Pancreas (tissue), 10 donors: ENCODE measurements at regions not wholly inside any gene's neighbourhood (a gene's known extent, or its start where the extent isn't known, plus 50 kb on each side); places are given as distances from the start of the nearest gene placed in this dataset.
"Not testable (repeated sequence)": the region's sequence is repeated elsewhere in the genome, so short reads cannot be mapped to it uniquely, and the experiment has no call there.

Experiments
- ATAC-seq, 4 donors: fragments of 200-7000 bp; cut with Tn5 transposase; one replicate each; pipeline versions ENCODE4 v1.8.0 to v1.9.1; 2020; ENCODE audit warnings: mild to moderate bottlenecking in 4 of 4, moderate library complexity in 4 of 4
- DNase-seq, 6 donors: peaks; one replicate each; pipeline ENCODE4 v3.0.0-alpha.2; 2020
- FAIRE-seq: peaks from 2 replicates; lab custom pipeline; 2012; peaks lifted over from hg19 to GRCh38; lab: Jason Lieb, UNC
- H3K27ac ChIP-seq, 4 donors: fragments of 200-600 bp; sonication (generic); 1 replicate in 3 of 4; 2 replicates in 1 of 4; pipeline versions ENCODE4 v1.5.0 to v1.8.0; 2020
- H3K27me3 ChIP-seq, 4 donors: fragments of 200-600 bp; one replicate each; pipeline ENCODE4 v1.8.0; 2021
- H3K36me3 ChIP-seq, 3 donors: fragments of 200-600 bp; sonication (generic) in 1 of 3; one replicate each; pipeline versions ENCODE4 v1.5.0 to v1.8.0; 2020 to 2021
- H3K4me1 ChIP-seq, 3 donors: fragments of 200-600 bp; one replicate each; pipeline ENCODE4 v1.8.0; 2021
- H3K4me3 ChIP-seq, 4 donors: fragments of 200-600 bp; sonication (generic) in 2 of 4; one replicate each; pipeline versions ENCODE4 v1.5.0 to v1.8.0; 2020 to 2021
- H3K9me3 ChIP-seq, 4 donors: fragments of 200-600 bp; one replicate each; pipeline ENCODE4 v1.8.0; 2021
- WGBS, 2 donors: extraction: QIAGEN DNeasy Blood & Tissue Kit; methylation state at CpG; one replicate each; pipeline ENCODE4 v1.1.7; 2013; 5-methylcytosine and 5-hydroxymethylcytosine counted together
- intact Hi-C, 3 donors: fragments of 100-400 bp; cut with DNase I; formaldehyde crosslinking; loops; one replicate each; pipeline versions ENCODE4 v1.11.1 to v1.14.2; 2022
- TF ChIP-seq, protein P1 (sequence below), 4 donors: fragments of 200-600 bp; sonication (generic) in 3 of 4; IDR thresholded peaks; one replicate each; pipeline versions ENCODE4 v1.5.0 to v1.8.0; 2021; ENCODE audit warnings: antibody characterized with exemption in 4 of 4
- donor health status: healthy with polysubstance abuse.
- donor health status: DM: no; HTN: no; CAD: no; lungs with moderate emphysema.
- donor health status: DM: no; HTN: no; CAD: no.
- donor health status: control.
- donor health status: control.
- donor health status: Bipolar disorder and iron deficiency.
- donor health status: DM: yes; HTN: yes; CAD: no.
- donor health status: DM: no; HTN: no; CAD: no.
- donor health status: DM: no; HTN: no; CAD: no.
- donor health status: DM: yes; HTN: yes; CAD: no.

DNA sequence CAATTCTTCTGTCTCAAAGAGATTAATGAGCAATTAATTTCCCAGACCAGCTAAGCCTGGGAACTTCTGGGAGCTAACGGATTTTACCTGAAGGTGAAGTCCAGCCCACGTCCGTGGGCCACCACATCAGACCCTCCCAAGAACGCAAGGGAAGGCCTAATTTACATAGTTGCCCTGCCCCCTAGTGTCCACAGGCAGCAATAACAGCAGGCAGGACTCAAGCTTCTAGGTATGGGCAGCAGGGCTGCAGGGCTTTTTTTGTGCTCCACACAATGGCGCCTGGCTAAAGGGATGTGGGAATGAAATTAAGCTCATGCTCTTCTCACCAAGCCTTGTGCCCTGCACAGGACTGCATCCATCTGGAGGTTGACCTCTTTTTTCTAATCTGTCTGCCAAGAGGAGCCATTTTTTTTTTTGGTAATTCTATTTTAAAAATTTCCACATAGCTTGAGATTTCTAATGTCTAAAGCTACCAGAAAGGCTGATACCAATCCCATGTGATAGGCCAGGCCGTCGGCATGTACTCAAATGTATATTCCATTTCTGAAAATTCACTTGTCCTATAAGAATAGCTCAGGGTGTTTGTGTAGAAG is 111.9 kb upstream of the TMEM164 start:
- TF ChIP-seq, protein P1, sequence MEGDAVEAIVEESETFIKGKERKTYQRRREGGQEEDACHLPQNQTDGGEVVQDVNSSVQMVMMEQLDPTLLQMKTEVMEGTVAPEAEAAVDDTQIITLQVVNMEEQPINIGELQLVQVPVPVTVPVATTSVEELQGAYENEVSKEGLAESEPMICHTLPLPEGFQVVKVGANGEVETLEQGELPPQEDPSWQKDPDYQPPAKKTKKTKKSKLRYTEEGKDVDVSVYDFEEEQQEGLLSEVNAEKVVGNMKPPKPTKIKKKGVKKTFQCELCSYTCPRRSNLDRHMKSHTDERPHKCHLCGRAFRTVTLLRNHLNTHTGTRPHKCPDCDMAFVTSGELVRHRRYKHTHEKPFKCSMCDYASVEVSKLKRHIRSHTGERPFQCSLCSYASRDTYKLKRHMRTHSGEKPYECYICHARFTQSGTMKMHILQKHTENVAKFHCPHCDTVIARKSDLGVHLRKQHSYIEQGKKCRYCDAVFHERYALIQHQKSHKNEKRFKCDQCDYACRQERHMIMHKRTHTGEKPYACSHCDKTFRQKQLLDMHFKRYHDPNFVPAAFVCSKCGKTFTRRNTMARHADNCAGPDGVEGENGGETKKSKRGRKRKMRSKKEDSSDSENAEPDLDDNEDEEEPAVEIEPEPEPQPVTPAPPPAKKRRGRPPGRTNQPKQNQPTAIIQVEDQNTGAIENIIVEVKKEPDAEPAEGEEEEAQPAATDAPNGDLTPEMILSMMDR (IDR thresholded peaks at IDR 0.05) = peak; percentile 74 to 89 (median 82)
- Histone ChIP-seq H3K9me3 (peaks cover 0 to 4% (median 0%) of the 10 kb centered on the region in 4 donors), H3K4me3 (no peak overlapping the region), H3K4me1 (no peaks in the 10 kb centered on the region), H3K27me3 (no peaks in the 10 kb centered on the region), H3K36me3 (no peaks in the 10 kb centered on the region), H3K27ac (no peak overlapping the region)
- no peak for FAIRE-seq
- peak; percentile 77 to 93 (median 87) for ATAC-seq
- intact Hi-C loops = no loop called here
- WGBS, 2 donors = 15 to 21% methylated on average over 7 of the region's 7 CpGs
- peak; percentile 17 to 73 (median 56) for DNase-seq

DNA sequence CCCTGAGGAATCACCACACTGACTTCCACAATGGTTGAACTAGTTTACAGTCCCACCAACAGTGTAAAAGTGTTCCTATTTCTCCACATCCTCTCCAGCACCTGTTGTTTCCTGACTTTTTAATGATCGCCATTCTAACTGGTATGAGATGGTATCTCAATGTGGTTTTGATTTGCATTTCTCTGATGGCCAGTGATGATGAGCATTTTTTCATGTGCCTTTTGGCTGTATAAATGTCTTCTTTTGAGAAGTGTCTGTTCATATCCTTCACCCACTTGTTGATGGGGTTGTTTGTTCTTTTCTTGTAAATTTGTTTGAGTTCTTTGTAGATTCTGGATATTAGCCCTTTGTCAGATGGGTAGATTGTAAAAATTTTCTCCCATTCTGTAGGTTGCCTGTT is 106.9 kb upstream of the TMEM164 start:
- H3K9me3 ChIP-seq, H3K4me1 ChIP-seq, intact Hi-C loops, H3K4me3 ChIP-seq, H3K36me3 ChIP-seq, FAIRE-seq, H3K27ac ChIP-seq, ATAC-seq, H3K27me3 ChIP-seq, DNase-seq: not testable (repeated sequence)
- WGBS, 2 donors = no CpG with 5 or more reads among the region's 1 CpG

GRCh38 chrX:109902665-109903064 is 100.2 kb upstream of the TMEM164 start:
- FAIRE-seq (no peak), ATAC-seq (no peak), DNase-seq (no peak)
- H3K9me3 ChIP-seq = no peaks in the 10 kb centered on the region
- intact Hi-C loops = no loop called here
- no peaks in the 10 kb centered on the region for H3K4me1 ChIP-seq
- H3K36me3 ChIP-seq = no peaks in the 10 kb centered on the region
- no peak overlapping the region for H3K4me3 ChIP-seq
- no peak overlapping the region for H3K27ac ChIP-seq
- no peaks in the 10 kb centered on the region for H3K27me3 ChIP-seq
- 57 to 62% methylated on average over 4 of the region's 4 CpGs for WGBS, 2 donors
- TF ChIP-seq, protein P1 (IDR thresholded peaks at IDR 0.05) = no peak

- Histone ChIP-seq H3K27me3 (peaks cover 0 to 7% (median 0%) of the 10 kb centered on the region in 4 donors), H3K27ac (no peak overlapping the region), H3K36me3 (no peaks in the 10 kb centered on the region), H3K4me1 (no peaks in the 10 kb centered on the region), H3K4me3 (no peak overlapping the region), H3K9me3 (no peaks in the 10 kb centered on the region)
- ATAC-seq (no peak), DNase-seq (no peak), FAIRE-seq (no peak)
- TF ChIP-seq, protein P1 (IDR thresholded peaks at IDR 0.05) = peak in 3 of 4 donors; percentile 15 to 38 (median 31)
- intact Hi-C loops = loop anchor here in 1 of 3 donors (5.0 kb wide), 1 partner anchor 259 kb away; no protein-coding TSS in a partner anchor
- WGBS, 2 donors = 8 to 9% methylated on average over 1 of the region's 1 CpG
These were observed 91.9 kb upstream of the TMEM164 start for GRCh38 chrX:109911046-109911445.

DNA sequence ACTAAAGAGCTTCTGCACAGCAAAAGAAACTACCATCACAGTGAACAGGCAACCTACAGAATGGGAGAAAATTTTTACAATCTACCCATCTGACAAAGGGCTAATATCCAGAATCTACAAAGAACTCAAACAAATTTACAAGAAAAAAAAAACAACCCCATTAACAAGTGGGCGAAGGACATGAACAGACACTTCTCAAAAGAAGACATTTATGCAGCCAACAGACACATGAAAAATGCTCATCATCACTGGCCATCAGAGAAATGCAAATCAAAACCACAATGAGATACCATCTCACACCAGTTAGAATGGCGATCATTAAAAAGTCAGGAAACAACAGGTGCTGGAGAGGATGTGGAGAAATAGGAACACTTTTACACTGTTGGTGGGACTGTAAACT is 89.9 kb upstream of the TMEM164 start:
- intact Hi-C loops = loop anchor here in 1 of 3 donors (5.0 kb wide), 1 partner anchor 261 kb away; no protein-coding TSS in a partner anchor
- H3K27me3 ChIP-seq = peaks cover 0 to 12% (median 0%) of the 10 kb centered on the region in 4 donors
- H3K4me3 ChIP-seq, H3K4me1 ChIP-seq, ATAC-seq, H3K9me3 ChIP-seq, H3K36me3 ChIP-seq, H3K27ac ChIP-seq, DNase-seq, FAIRE-seq: not testable (repeated sequence)
- WGBS, 2 donors = 97 to 100% methylated on average over 1 of the region's 2 CpGs
